Neural cell (in vitro differentiated cells): ENCODE measurements at regions not wholly inside any gene's neighbourhood (a gene's known extent, or its start where the extent isn't known, plus 50 kb on each side); places are given as distances from the start of the nearest gene placed in this dataset.

ENCODE experiments used
- CTCF ChIP-seq: fragments of 450-650 bp; IDR thresholded peaks from 2 replicates; pipeline ENCODE4 v1.5.1; 2014; ENCODE audit warnings: antibody characterized with exemption, mild to moderate bottlenecking, moderate library complexity; ENCODE audit not compliant: poor library complexity, severe bottlenecking
- POLR2AphosphoS5 ChIP-seq: IDR thresholded peaks from 2 replicates; pipeline ENCODE4 v1.6.1; 2012
- TF ChIP-seq, protein P1 (sequence below): IDR thresholded peaks from 2 replicates; pipeline ENCODE4 v1.6.1; 2012; ENCODE audit warnings: borderline replicate concordance

GRCh38 chr13:76708138-76708688 is 178.0 kb downstream of the KCTD12 start:
- TF ChIP-seq, protein P1, sequence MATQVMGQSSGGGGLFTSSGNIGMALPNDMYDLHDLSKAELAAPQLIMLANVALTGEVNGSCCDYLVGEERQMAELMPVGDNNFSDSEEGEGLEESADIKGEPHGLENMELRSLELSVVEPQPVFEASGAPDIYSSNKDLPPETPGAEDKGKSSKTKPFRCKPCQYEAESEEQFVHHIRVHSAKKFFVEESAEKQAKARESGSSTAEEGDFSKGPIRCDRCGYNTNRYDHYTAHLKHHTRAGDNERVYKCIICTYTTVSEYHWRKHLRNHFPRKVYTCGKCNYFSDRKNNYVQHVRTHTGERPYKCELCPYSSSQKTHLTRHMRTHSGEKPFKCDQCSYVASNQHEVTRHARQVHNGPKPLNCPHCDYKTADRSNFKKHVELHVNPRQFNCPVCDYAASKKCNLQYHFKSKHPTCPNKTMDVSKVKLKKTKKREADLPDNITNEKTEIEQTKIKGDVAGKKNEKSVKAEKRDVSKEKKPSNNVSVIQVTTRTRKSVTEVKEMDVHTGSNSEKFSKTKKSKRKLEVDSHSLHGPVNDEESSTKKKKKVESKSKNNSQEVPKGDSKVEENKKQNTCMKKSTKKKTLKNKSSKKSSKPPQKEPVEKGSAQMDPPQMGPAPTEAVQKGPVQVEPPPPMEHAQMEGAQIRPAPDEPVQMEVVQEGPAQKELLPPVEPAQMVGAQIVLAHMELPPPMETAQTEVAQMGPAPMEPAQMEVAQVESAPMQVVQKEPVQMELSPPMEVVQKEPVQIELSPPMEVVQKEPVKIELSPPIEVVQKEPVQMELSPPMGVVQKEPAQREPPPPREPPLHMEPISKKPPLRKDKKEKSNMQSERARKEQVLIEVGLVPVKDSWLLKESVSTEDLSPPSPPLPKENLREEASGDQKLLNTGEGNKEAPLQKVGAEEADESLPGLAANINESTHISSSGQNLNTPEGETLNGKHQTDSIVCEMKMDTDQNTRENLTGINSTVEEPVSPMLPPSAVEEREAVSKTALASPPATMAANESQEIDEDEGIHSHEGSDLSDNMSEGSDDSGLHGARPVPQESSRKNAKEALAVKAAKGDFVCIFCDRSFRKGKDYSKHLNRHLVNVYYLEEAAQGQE: no peak
- TF ChIP-seq CTCF (no peak), POLR2AphosphoS5 (no peak)
